Right lobe of liver (tissue), 6 donors: ENCODE measurements at regions not wholly inside any gene's neighbourhood (a gene's known extent, or its start where the extent isn't known, plus 50 kb on each side); places are given as distances from the start of the nearest gene placed in this dataset.

ENCODE experiments used
- ATAC-seq, 4 donors: fragments of 200-7000 bp; cut with Tn5 transposase; one replicate each; pipeline ENCODE4 v1.9.1; 2020; ENCODE audit warnings: mild to moderate bottlenecking in 4 of 4, moderate library complexity in 4 of 4
- DNase-seq, 3 donors: peaks; one replicate each; pipeline ENCODE4 v3.0.0-alpha.2; 2020
- H3K27ac ChIP-seq, 3 donors: fragments of 200-600 bp; one replicate each; pipeline ENCODE4 v1.8.0; 2022
- H3K27me3 ChIP-seq, 2 donors: fragments of 200-600 bp; one replicate each; pipeline ENCODE4 v1.8.0; 2022
- H3K36me3 ChIP-seq, 4 donors: fragments of 200-600 bp; sonication (generic) in 1 of 4; one replicate each; pipeline versions ENCODE4 v1.5.1 to v1.8.0; 2017 to 2022; ENCODE audit warnings: control low read depth in 1 of 4
- H3K4me1 ChIP-seq, 4 donors: fragments of 200-600 bp; sonication (generic) in 1 of 4; one replicate each; pipeline versions ENCODE4 v1.5.1 to v1.8.0; 2017 to 2022; ENCODE audit warnings: control low read depth in 1 of 4
- H3K4me3 ChIP-seq, 3 donors: fragments of 200-600 bp; one replicate each; pipeline ENCODE4 v1.8.0; 2022
- H3K9me3 ChIP-seq, 4 donors: fragments of 200-600 bp; sonication (generic) in 1 of 4; one replicate each; pipeline versions ENCODE4 v1.5.1 to v1.8.0; 2017 to 2022; ENCODE audit warnings: control low read depth in 1 of 4
- POLR2A ChIP-seq: fragments of 450-650 bp; IDR thresholded peaks from one replicate; pipeline ENCODE4 v1.6.1; 2017; ENCODE audit warnings: antibody characterized with exemption, mild to moderate bottlenecking
- WGBS: methylation state at CpG from one replicate; pipeline ENCODE4 v1.1.6; 2018; ENCODE audit warnings: low coverage, low lambda C conversion rate; ENCODE audit not compliant: insufficient coverage; ENCODE audit errors: missing lambda C conversion rate; 5-methylcytosine and 5-hydroxymethylcytosine counted together
- intact Hi-C, 2 donors: fragments of 100-400 bp; cut with DNase I; formaldehyde crosslinking; loops; one replicate each; pipeline versions ENCODE4 v1.11.2 to v1.14.1; 2022
- TF ChIP-seq, protein P1 (sequence below), 4 donors: fragments of 200-600 bp in 3 of 4; fragments of 450-650 bp in 1 of 4; IDR thresholded peaks; one replicate each; pipeline versions ENCODE4 v1.5.1 to v1.8.0; 2016 to 2022; ENCODE audit warnings: antibody characterized with exemption in 4 of 4, mild to moderate bottlenecking in 2 of 4
- donor health status: DM: no; HTN: yes; CAD: no.
- donor health status: DM: no; HTN: no; CAD: no.
- donor health status: DM: no; HTN: no; CAD: no.
- donor health status: DM: no; HTN: yes; CAD: no.
- donor health status: DM: no; HTN: yes; CAD: no.

DNA sequence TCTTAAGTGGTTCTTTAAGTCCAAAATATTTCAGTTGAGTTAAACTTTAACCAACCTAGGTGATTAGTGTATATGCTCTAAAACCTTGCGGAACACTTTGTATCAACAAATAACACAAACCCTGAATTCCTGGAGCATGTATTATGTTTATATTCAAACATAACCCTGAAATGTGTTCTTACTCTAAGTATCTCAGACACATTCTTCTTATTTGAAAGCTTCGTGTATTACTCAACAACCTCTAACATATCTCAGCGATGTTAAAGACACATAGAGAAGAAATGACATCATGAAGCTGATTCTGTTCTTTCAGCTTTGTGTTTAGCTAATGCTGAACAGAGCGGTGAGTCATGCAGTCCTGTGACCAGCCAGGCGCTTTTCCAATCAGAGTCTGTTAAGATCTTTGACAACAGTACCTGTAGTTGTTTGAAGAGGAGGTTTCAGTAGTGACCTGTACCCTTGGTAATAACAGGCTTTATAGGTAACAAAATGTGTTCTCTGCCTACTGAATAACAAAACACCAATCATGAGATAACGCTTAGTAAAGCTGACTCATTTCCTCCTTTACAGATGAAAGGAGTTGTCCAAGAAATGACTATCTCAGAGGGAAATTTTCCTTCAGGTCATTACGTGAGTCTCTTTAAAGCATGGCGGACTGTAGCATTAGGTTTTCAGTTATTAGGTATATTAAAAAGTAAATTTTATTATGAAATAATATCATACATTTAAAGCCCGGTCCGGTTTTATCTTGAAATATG lies 67.3 kb upstream of the KLF6 start:
- peaks cover 0 to 35% (median 7%) of the 10 kb centered on the region in 4 donors for H3K4me1 ChIP-seq
- TF ChIP-seq, protein P1, sequence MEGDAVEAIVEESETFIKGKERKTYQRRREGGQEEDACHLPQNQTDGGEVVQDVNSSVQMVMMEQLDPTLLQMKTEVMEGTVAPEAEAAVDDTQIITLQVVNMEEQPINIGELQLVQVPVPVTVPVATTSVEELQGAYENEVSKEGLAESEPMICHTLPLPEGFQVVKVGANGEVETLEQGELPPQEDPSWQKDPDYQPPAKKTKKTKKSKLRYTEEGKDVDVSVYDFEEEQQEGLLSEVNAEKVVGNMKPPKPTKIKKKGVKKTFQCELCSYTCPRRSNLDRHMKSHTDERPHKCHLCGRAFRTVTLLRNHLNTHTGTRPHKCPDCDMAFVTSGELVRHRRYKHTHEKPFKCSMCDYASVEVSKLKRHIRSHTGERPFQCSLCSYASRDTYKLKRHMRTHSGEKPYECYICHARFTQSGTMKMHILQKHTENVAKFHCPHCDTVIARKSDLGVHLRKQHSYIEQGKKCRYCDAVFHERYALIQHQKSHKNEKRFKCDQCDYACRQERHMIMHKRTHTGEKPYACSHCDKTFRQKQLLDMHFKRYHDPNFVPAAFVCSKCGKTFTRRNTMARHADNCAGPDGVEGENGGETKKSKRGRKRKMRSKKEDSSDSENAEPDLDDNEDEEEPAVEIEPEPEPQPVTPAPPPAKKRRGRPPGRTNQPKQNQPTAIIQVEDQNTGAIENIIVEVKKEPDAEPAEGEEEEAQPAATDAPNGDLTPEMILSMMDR (IDR thresholded peaks at IDR 0.05), result no peak
- TF ChIP-seq POLR2A, result peak; percentile 54
- DNase-seq, result peak; percentile 83 to 89 (median 87)
- H3K4me3 ChIP-seq, result no peak overlapping the region
- H3K36me3 ChIP-seq, result no peaks in the 10 kb centered on the region
- intact Hi-C loops, result no loop called here
- 28% methylated on average over 10 of the region's 10 CpGs for WGBS
- peak overlapping the region; percentile 75 to 88 (median 83) for H3K27ac ChIP-seq
- H3K27me3 ChIP-seq, result no peaks in the 10 kb centered on the region
- no peaks in the 10 kb centered on the region for H3K9me3 ChIP-seq
- peak; percentile 76 to 92 (median 84) for ATAC-seq

DNA sequence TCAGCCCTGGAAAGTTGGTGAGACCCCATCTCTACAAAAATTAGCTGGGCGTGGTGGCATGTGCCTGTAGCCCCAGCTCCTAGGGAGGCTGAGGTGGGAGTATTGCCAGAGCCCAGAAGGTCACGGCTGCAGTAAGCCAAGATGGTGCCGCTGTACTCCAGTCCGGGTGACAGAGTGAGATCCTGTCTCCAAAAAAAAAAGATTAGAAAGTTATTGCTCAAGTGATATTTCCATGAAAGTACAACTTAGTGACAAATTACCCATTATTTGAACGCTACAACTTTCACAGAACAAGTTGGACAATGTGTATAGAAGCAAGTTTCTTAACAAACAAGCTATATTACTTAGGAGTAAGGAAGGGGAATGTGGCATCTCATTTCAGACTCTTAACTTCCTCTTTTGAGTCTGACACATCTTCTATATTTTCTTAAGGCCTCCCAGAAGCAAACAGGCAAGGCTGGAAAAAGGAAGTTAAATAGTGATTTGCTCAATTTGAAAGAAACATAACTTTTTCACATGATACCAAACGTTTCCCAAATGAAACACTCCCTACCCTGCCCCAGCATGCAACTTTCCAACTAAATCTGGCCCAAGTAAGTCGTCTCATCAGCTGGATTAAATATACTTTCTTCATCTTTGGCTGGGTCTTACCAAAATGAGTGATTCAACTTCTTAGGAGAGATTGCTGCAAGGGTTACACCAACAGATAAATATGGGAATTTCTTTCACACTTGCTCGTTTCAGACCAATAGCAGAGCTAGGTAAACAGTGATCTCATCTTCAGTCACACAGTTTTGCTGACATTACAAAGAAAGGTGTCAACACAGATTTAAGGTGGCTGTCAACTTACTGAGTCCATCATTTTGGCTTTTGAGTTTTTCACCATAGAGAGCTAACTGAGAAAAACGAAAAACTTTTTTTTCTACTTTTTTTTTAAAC lies 66.3 kb upstream of the KLF6 start:
- Histone ChIP-seq H3K4me3 (no peak overlapping the region), H3K36me3 (no peaks in the 10 kb centered on the region), H3K9me3 (no peaks in the 10 kb centered on the region), H3K27ac (peak overlapping the region; percentile 75 to 88 (median 83)), H3K27me3 (no peaks in the 10 kb centered on the region), H3K4me1 (peaks cover 0 to 35% (median 7%) of the 10 kb centered on the region in 4 donors)
- DNase-seq, result no peak
- TF ChIP-seq POLR2A, result no peak
- TF ChIP-seq, protein P1 (IDR thresholded peaks at IDR 0.05), result no peak
- peak in 3 of 4 donors; percentile 40 to 56 (median 43) for ATAC-seq
- intact Hi-C loops, result no loop called here
- 48% methylated on average over 9 of the region's 9 CpGs for WGBS

DNA sequence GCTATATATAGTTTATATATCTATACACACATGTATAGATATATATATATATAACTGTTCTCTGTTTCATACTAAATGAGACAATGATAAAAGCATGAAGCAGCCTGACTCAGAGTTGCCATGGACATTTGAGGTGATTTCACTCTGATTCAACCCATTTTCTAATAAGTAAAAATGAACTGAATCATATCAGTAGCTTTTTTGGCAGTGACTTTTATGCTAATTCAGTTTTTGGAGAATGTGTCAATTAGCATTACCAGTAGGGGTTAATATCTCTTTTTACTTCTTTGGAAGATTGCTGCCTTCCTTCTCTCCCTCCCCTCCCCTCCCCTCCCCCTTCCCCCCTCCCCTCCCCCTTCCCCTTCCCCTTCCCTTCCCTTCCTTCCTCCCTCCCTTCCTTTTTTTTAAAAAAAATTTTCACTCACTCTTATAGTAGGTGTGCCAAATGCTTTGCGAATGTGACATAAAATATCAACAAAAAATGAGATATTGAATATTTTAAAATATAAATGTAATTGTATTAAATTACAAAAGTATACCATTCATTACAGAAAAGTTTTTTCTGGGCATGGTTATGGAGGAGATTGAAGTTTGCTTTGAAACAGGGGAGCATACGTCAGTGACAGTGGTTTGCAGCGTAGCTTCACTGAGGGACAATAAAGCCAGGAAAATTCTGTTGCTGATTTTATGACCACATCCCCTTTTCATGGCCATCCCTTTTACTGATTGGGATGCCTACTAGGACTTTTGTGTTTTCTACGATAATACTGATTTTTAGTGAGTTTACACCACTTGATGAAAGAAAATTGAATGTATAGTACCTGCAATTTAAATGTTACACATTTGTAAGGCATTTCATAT lies 64.0 kb upstream of the KLF6 start:
- intact Hi-C loops, result no loop called here

More for the DNA sequence above, 64.0 kb upstream of the KLF6 start:
- Histone ChIP-seq H3K4me3 (no peak overlapping the region), H3K27ac (peak overlapping the region in 2 of 3 donors; percentile 26 to 47), H3K4me1 (peaks cover 0 to 35% (median 7%) of the 10 kb centered on the region in 4 donors), H3K36me3 (no peaks in the 10 kb centered on the region), H3K27me3 (no peaks in the 10 kb centered on the region), H3K9me3 (no peaks in the 10 kb centered on the region)
- 74% methylated on average over 4 of the region's 4 CpGs for WGBS
- TF ChIP-seq, protein P1 (IDR thresholded peaks at IDR 0.05), result no peak
- TF ChIP-seq POLR2A, result no peak
- ATAC-seq (no peak), DNase-seq (no peak)
